D721Med (cell line): ENCODE measurements at regions not wholly inside any gene's neighbourhood (a gene's known extent, or its start where the extent isn't known, plus 50 kb on each side); places are given as distances from the start of the nearest gene placed in this dataset.

Experiments used
- DNase-seq: peaks from one replicate; pipeline ENCODE4 v3.0.0; 2011; ENCODE audit warnings: low spot score; ENCODE audit not compliant: insufficient read length
- FAIRE-seq: peaks from 2 replicates; lab custom pipeline; 2011; peaks lifted over from hg19 to GRCh38; lab: Jason Lieb, UNC
- TF ChIP-seq, protein P1 (sequence below): IDR thresholded peaks from 2 replicates; pipeline ENCODE4 v1.5.1; 2012; ENCODE audit warnings: mild to moderate bottlenecking, control low read depth; ENCODE audit not compliant: insufficient read depth; ENCODE audit errors: missing control alignments

DNA sequence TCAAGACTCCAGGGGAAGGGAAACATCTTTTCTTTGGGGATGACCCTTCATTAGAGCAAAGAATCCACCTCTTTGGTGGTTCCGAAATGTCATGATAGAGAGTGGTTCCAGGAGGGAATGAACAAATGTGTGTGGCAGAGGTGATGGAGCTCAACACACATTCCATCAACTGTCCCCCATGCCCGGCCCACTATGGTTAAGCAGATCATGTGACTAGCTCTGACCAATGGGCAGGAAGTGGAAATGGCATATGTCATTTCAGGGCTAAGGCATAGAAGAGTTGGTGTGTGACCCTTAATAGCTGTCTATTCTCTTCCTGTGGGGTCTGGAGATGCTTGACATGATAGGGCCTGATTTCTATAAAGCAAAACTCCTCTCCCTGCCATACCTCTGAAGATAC, 194.6 kb downstream of the GAS1 start:
- TF ChIP-seq, protein P1, sequence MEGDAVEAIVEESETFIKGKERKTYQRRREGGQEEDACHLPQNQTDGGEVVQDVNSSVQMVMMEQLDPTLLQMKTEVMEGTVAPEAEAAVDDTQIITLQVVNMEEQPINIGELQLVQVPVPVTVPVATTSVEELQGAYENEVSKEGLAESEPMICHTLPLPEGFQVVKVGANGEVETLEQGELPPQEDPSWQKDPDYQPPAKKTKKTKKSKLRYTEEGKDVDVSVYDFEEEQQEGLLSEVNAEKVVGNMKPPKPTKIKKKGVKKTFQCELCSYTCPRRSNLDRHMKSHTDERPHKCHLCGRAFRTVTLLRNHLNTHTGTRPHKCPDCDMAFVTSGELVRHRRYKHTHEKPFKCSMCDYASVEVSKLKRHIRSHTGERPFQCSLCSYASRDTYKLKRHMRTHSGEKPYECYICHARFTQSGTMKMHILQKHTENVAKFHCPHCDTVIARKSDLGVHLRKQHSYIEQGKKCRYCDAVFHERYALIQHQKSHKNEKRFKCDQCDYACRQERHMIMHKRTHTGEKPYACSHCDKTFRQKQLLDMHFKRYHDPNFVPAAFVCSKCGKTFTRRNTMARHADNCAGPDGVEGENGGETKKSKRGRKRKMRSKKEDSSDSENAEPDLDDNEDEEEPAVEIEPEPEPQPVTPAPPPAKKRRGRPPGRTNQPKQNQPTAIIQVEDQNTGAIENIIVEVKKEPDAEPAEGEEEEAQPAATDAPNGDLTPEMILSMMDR: no peak
- FAIRE-seq: no peak
- DNase-seq: no peak

DNA sequence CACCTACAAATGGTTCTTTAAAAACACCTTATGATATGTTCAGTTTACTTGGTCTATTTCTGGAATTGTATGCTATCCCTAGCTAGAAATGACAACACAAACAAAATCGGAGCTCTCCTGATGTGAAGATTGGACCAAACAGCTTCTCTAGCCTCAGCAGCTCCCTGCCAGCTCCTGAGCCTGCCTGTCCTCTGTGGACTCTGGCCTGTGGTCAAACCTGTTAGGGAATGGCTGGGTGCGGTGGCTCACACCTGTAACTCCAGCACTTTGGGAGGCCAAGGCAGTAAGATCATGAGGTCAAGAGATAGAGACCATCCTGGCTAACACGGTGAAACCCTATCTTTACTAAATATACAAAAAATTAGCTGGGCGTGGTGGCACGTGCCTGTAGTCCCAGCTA, 195.3 kb downstream of the GAS1 start:
- FAIRE-seq (no peak), DNase-seq (no peak)
- TF ChIP-seq, protein P1: no peak

DNA sequence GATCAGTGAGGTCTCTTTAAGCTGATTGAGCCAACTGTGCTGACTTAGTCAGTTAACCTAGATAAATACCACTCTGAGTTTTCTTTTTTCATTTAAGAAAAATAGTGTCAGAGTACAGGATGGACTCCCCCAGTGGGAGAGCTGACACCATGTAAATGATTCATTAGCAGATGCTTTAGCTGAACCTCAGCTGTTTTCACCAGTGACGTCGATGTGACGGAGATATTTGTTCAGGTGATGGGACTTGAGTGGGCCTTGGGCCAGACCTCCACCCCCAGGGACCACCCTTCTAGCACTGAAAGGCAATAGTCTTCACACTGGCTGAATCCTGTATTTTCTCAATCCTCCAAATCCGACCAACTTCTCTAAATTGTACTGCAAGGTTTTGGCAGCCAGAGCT, 196.1 kb downstream of the GAS1 start:
- TF ChIP-seq, protein P1: no peak
- no peak for DNase-seq
- no peak for FAIRE-seq

DNA sequence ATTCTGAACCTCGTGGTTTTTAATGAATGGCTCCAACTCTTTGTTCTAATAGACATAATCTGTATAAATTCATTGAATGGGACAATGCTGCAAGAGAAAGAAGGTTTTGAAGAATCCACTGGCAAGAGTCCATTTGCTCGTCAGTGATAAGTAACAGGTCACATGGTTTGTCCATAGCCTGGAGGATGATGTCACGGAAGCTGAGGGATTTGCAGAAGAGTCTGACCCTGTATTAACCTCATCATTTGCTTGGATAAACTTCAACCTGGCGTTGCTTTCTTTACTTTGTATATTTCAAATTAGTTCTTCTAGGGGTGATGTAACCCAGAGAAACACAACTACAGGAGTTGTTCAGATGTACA, 197.4 kb downstream of the GAS1 start:
- DNase-seq (no peak), FAIRE-seq (no peak)
- TF ChIP-seq, protein P1: no peak

DNA sequence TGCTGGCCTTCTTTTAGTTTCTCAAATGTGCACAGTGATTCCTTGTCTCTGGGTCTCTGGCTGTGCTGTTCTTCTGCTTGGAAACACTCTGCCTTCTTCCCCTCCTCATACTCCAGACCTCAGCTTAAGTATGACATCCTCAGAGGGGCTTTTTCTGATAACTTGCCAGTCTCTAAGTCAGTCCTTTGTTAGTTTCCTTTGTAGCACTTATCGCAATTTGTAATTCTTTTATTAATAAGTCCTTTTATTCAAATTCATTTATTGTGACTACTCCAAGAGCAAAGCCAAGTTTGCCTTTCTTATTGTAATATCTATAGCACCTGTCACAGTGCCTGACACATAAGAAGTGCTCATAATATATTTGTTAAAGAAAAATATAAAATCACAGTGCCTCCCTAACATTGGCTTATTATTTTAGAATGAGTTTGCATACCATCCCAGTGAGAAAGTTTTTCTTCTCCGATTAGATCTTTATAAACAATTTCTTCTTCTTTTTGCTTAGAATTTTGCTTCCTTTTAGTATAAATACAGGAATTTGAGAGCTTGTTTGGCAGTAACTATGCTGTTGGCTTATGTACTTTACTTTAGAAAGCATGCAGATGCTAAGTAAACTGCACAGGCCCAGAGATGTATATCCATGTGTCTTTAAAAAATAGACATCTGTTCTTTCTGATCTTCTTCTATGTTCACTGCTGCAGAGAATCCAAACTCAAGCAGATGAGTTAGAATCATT, 198.0 kb downstream of the GAS1 start:
- TF ChIP-seq, protein P1: no peak
- DNase-seq (no peak), FAIRE-seq (no peak)

DNA sequence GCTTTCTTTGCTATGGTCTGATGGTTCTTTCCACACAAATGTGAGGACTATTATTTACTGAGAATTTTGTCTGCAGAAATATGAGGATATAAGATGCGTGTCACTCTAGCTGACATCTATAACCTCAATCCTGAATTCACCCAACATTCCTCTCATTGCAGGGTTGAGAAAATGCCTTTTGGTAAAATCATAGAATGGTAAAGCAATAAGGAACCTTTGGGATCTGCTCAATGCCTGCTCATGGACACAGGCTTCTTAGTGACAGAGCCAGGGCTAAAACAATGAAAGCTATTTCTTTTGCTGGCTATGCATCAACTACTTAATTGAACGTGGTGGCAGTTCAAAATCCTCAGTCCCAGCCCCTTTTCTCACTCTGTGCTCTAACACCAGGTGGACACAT, 199.6 kb downstream of the GAS1 start:
- FAIRE-seq (no peak), DNase-seq (no peak)
- TF ChIP-seq, protein P1: no peak
